Left ventricle myocardium inferior (tissue), 1 donor: ENCODE measurements at regions not wholly inside any gene's neighbourhood (a gene's known extent, or its start where the extent isn't known, plus 50 kb on each side); places are given as distances from the start of the nearest gene placed in this dataset.
"Not testable (repeated sequence)": the region's sequence is repeated elsewhere in the genome, so short reads cannot be mapped to it uniquely, and the experiment has no call there.

Experiments used
- DNase-seq: peaks from one replicate; pipeline ENCODE4 v3.0.0-alpha.2; 2020
- H3K27ac ChIP-seq: fragments of 200-600 bp; replicated peaks from 2 replicates; pipeline ENCODE4 v1.8.0; 2021
- H3K27me3 ChIP-seq: fragments of 200-600 bp; 2 replicates; pipeline ENCODE4 v1.8.0; 2021; ENCODE audit warnings: low read depth
- H3K36me3 ChIP-seq: fragments of 200-600 bp; 2 replicates; pipeline ENCODE4 v1.8.0; 2021
- H3K4me1 ChIP-seq: fragments of 200-600 bp; 2 replicates; pipeline ENCODE4 v1.8.0; 2021
- H3K4me3 ChIP-seq: fragments of 200-600 bp; 2 replicates; pipeline ENCODE4 v1.8.0; 2021; ENCODE audit warnings: mild to moderate bottlenecking, moderate library complexity
- H3K9me3 ChIP-seq: fragments of 200-600 bp; replicated peaks from 2 replicates; pipeline ENCODE4 v1.8.0; 2021
- intact Hi-C: fragments of 100-400 bp; cut with micrococcal nuclease; formaldehyde crosslinking; loops from one replicate; pipeline ENCODE4 v1.11.0; 2022
- TF ChIP-seq, protein P1 (sequence below): fragments of 200-600 bp; IDR thresholded peaks from 2 replicates; pipeline ENCODE4 v1.8.0; 2021; ENCODE audit warnings: antibody characterized with exemption, mild to moderate bottlenecking, borderline replicate concordance
- donor health status: DM: no; HTN: yes; CAD: no; lungs with severe emphysema.

DNA sequence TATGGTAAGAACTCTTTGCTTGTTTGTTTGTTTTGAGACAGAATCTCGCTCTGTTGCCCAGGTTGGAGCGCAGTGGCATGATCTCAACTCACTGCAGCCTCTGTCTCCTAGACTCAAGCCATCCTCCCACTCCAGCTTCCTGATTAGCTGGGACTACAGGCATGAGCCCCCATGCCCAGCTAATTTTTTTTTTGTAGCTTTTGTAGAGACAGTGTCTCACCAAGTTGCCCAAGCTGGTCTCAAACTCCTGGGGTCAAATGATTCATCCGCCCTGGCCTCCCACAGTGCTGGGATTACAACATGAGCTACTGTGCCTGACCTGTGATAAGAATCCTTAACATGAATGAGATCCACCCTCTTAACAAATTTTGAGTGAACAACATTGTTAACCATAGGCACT lies 183.9 kb upstream of the TSHZ3 start:
- Histone ChIP-seq H3K36me3 (no peaks in the 10 kb centered on the region), H3K4me1 (no peaks in the 10 kb centered on the region), H3K27ac (no peak overlapping the region), H3K9me3 (peaks cover 5% of the 10 kb centered on the region), H3K4me3 (no peak overlapping the region), H3K27me3 (peaks cover 17% of the 10 kb centered on the region)
- DNase-seq = no peak
- intact Hi-C loops = no loop called here
- TF ChIP-seq, protein P1, sequence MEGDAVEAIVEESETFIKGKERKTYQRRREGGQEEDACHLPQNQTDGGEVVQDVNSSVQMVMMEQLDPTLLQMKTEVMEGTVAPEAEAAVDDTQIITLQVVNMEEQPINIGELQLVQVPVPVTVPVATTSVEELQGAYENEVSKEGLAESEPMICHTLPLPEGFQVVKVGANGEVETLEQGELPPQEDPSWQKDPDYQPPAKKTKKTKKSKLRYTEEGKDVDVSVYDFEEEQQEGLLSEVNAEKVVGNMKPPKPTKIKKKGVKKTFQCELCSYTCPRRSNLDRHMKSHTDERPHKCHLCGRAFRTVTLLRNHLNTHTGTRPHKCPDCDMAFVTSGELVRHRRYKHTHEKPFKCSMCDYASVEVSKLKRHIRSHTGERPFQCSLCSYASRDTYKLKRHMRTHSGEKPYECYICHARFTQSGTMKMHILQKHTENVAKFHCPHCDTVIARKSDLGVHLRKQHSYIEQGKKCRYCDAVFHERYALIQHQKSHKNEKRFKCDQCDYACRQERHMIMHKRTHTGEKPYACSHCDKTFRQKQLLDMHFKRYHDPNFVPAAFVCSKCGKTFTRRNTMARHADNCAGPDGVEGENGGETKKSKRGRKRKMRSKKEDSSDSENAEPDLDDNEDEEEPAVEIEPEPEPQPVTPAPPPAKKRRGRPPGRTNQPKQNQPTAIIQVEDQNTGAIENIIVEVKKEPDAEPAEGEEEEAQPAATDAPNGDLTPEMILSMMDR = no peak

DNA sequence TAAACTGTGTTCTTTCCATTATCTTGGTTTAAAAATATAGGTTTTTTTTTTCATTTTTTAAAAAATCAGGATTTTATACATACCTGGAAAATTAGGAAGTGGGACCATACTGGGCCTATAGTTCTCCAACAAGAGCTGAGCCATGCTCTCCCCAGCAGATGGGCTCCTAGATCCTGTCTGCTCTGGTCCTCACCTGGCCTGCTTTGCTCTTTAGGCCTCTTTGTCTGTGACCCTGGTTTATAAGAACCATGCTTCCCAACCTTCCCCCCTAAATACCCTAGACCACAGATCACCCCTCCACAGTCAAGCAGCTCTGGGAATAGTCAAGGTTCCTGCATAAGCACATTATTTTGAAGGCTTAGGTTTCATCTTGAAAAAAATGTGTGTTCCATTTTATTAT lies 185.0 kb upstream of the TSHZ3 start:
- TF ChIP-seq, protein P1 = no peak
- H3K27ac ChIP-seq = no peak overlapping the region
- intact Hi-C loops = no loop called here
- no peak for DNase-seq
- H3K4me1 ChIP-seq = no peaks in the 10 kb centered on the region
- H3K36me3 ChIP-seq = no peaks in the 10 kb centered on the region
- H3K27me3 ChIP-seq = peaks cover 28% of the 10 kb centered on the region
- H3K9me3 ChIP-seq = peaks cover 5% of the 10 kb centered on the region
- no peak overlapping the region for H3K4me3 ChIP-seq

DNA sequence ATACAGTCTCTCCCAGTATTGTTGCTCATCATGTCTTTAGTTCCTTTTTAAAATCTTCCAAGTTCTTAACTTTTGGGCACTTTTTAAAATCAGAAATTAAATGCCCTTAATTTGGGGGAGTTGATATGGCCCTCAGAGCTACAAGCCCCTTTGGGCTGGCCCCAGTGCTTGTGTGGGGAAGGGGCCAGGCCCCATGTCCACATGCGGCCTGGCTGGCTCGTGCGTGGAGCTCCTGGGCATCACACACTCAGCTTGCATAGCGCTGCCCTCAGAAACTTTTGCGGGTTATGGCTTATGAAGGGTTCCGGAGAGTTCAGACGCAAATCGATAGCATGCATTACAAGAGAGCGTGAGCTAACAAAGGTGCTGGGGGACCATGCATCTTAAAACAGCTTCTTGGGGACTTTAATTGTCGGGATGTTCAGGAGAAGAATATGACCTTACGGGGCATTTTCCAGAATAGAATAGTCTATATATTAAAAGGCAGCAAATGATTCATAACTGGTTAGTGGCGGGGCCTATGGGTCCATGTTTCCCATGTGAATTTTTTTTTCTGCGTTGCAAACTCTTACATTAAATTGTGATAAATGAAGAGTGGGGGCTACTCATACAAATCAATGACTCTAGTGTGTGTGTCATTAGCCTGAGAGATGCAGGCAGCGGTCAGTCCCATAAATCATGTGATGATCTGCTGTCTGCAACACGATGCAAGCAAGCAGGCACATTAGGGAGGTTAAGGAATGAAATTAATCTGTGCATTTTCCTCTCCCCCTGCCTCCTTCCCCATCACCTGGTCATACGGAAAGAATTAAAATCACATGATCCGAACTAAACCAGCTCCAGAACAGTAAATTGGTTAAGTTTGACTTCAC lies 185.8 kb upstream of the TSHZ3 start:
- H3K27me3 ChIP-seq = peaks cover 36% of the 10 kb centered on the region
- DNase-seq = no peak
- intact Hi-C loops = no loop called here
- no peaks in the 10 kb centered on the region for H3K4me1 ChIP-seq
- H3K36me3 ChIP-seq = no peaks in the 10 kb centered on the region
- no peak overlapping the region for H3K4me3 ChIP-seq
- TF ChIP-seq, protein P1 = no peak
- no peaks in the 10 kb centered on the region for H3K9me3 ChIP-seq
- no peak overlapping the region for H3K27ac ChIP-seq

DNA sequence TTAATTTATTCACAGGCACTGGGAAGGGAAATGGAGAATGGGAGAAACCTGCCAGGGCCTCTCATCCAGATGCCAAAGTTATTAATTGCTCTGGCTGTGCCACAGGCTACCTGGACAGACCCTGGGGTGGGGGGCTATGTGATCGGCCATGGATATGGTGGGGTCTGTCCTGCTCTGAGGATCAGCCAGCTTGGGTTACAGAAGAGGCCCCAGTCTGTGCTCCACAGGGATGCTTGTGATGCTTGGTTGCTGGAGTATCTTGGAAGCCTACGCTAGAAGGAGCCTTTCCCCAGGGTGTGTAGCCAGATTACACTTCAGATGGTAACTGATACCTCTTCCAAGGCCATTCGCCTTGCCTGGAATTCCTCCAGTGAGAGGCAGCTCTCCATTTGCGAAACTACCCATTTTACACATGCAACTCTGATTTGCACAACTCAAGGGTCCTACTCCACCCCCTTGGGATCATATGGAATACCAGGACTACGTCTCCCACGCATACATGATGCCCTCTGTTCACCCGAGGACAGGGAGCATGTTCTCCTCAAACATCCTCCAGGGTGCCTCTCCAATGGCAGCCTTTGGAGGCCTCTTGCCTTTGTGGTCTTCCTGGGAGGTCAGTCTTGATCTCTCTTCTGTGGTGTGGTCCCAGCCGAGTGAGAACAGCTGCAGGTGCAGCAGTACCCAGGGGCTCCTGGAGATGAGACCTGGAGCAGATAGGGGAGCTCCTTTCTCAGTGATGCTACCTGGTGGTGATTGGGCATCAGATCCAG lies 186.6 kb upstream of the TSHZ3 start:
- intact Hi-C loops = no loop called here
- Histone ChIP-seq H3K27me3 (peaks cover 37% of the 10 kb centered on the region), H3K9me3 (no peaks in the 10 kb centered on the region), H3K36me3 (no peaks in the 10 kb centered on the region), H3K4me3 (no peak overlapping the region), H3K4me1 (no peaks in the 10 kb centered on the region), H3K27ac (no peak overlapping the region)
- DNase-seq = no peak
- TF ChIP-seq, protein P1 = no peak

DNA sequence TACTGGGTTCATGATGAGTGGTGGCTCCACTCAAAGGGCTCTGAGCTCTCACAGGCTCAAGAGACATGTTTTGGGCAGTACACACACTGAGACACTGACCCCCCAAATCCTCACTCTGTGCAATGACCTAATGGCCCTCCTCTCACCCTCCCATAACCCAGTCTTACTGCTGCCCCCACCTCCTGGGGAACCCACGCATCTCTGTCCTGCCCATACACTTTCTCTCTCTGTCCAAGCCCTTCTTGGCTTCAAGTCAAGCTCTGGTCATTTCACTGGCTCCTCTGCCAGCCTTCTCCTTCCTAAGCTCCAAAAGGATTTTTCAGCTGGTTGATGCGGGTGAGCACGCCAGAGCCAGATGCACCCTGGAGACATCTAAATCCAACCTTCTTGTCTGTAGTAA lies 187.9 kb upstream of the TSHZ3 start:
- intact Hi-C loops = no loop called here
- no peak for DNase-seq

DNA sequence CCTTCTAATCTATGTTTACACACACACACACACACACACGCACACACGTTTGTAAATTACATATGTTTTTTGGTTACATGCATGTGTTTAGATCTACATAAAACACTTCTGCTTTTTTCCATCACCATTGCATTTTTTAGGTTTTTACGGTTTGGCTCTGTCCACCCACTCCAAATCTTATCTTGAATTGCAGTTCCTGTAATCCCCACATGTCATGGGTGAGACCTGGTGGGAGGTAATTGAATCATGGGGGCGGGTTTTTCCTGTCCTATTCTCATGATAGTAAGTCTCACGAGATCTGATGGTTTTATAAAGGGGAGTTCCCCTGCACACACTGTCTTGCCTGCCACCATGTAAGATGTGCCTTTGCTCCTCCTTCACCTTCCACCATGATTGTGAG lies 188.7 kb upstream of the TSHZ3 start:
- DNase-seq, H3K4me3 ChIP-seq, H3K4me1 ChIP-seq, H3K9me3 ChIP-seq, H3K27ac ChIP-seq, H3K36me3 ChIP-seq, intact Hi-C loops: not testable (repeated sequence)
- peaks cover 39% of the 10 kb centered on the region for H3K27me3 ChIP-seq

More for the DNA sequence above, 187.9 kb upstream of the TSHZ3 start:
- TF ChIP-seq, protein P1 = no peak
- H3K9me3 ChIP-seq = no peaks in the 10 kb centered on the region
- H3K27me3 ChIP-seq = peaks cover 35% of the 10 kb centered on the region
- no peaks in the 10 kb centered on the region for H3K4me1 ChIP-seq
- no peaks in the 10 kb centered on the region for H3K36me3 ChIP-seq
- H3K27ac ChIP-seq = no peak overlapping the region
- H3K4me3 ChIP-seq = no peak overlapping the region
